HepG2 (cell line): ENCODE measurements at regions not wholly inside any gene's neighbourhood (a gene's known extent, or its start where the extent isn't known, plus 50 kb on each side); places are given as distances from the start of the nearest gene placed in this dataset.

Source experiments
- ADNP ChIP-seq: sonication (generic); formaldehyde crosslinking; IDR thresholded peaks from 2 replicates; pipeline ENCODE4 v1.4.0; 2020; ENCODE audit warnings: missing genetic modification reagents
- ATAD3A ChIP-seq: sonication (generic); formaldehyde crosslinking; IDR thresholded peaks from 2 replicates; pipeline ENCODE4 v1.4.0; 2020; ENCODE audit warnings: missing genetic modification reagents
- ATF7-NPFF ChIP-seq: sonication (generic); formaldehyde crosslinking; IDR thresholded peaks from 2 replicates; pipeline ENCODE4 v1.8.1; 2023; ENCODE audit warnings: mild to moderate bottlenecking, low read depth, missing genetic modification reagents, moderate library complexity
- ATRX ChIP-seq: sonication (generic); formaldehyde crosslinking; IDR thresholded peaks from 2 replicates; pipeline ENCODE4 v1.4.0; 2020; ENCODE audit warnings: missing genetic modification reagents, borderline replicate concordance
- BRF2 ChIP-seq: sonication (generic); formaldehyde crosslinking; IDR thresholded peaks from 2 replicates; pipeline ENCODE4 v1.8.1; 2022; ENCODE audit warnings: mild to moderate bottlenecking, missing genetic modification reagents
- CAMTA2 ChIP-seq: sonication (generic); formaldehyde crosslinking; IDR thresholded peaks from 2 replicates; pipeline ENCODE4 v1.4.0; 2020; ENCODE audit warnings: mild to moderate bottlenecking, missing genetic modification reagents, borderline replicate concordance
- CEBPG ChIP-seq: IDR thresholded peaks from 2 replicates; pipeline ENCODE4 v1.6.1; 2016
- CENPX ChIP-seq: sonication (generic); formaldehyde crosslinking; IDR thresholded peaks from 2 replicates; pipeline ENCODE4 v1.9.0; 2021; ENCODE audit warnings: mild to moderate bottlenecking, missing genetic modification reagents, moderate library complexity
- CREM ChIP-seq, 2 experiments: sonication (generic) in 1 of 2; formaldehyde crosslinking in 1 of 2; IDR thresholded peaks; 2 replicates each; pipeline versions ENCODE4 v1.4.0 to v1.6.1; 2016 to 2020; ENCODE audit warnings: antibody characterized with exemption in 1 of 2, mild to moderate bottlenecking in 1 of 2, missing genetic modification reagents in 1 of 2
- FOXA1 ChIP-seq, 2 experiments: fragments of 450-650 bp in 1 of 2; sonication (generic) in 1 of 2; formaldehyde crosslinking in 1 of 2; IDR thresholded peaks; 2 replicates each; pipeline versions ENCODE4 v1.4.0 to v1.6.1; 2016 to 2020; ENCODE audit warnings: missing genetic modification reagents in 1 of 2
- HNRNPL ChIP-seq: fragments of 200-400 bp; formaldehyde crosslinking; IDR thresholded peaks from 2 replicates; pipeline ENCODE4 v1.6.1; 2017; ENCODE audit warnings: mild to moderate bottlenecking, low read depth, low read length
- IRX3 ChIP-seq: sonication (generic); formaldehyde crosslinking; IDR thresholded peaks from 2 replicates; pipeline ENCODE4 v1.8.1; 2023; ENCODE audit warnings: mild to moderate bottlenecking, low read depth, missing genetic modification reagents, borderline replicate concordance
- KAT7 ChIP-seq: IDR thresholded peaks from 2 replicates; pipeline ENCODE4 v1.6.1; 2018; ENCODE audit warnings: borderline replicate concordance, missing compliant biosample characterization
- MEIS2 ChIP-seq: sonication (generic); formaldehyde crosslinking; IDR thresholded peaks from 2 replicates; pipeline ENCODE4 v1.9.0; 2021; ENCODE audit warnings: mild to moderate bottlenecking, missing genetic modification reagents
- MIER2 ChIP-seq: IDR thresholded peaks from 2 replicates; pipeline ENCODE4 v1.6.1; 2016; ENCODE audit warnings: missing biosample characterization, missing genetic modification reagents
- MTF1 ChIP-seq: sonication (generic); formaldehyde crosslinking; IDR thresholded peaks from 2 replicates; pipeline ENCODE4 v1.5.0; 2020; ENCODE audit warnings: missing genetic modification reagents
- MYC ChIP-seq: sonication (generic); formaldehyde crosslinking; IDR thresholded peaks from 2 replicates; pipeline ENCODE4 v1.9.0; 2021; ENCODE audit warnings: missing genetic modification reagents, borderline replicate concordance
- NR2F2 ChIP-seq: IDR thresholded peaks from 2 replicates; pipeline ENCODE4 v1.6.1; 2012; ENCODE audit warnings: low read depth, inconsistent platforms, borderline replicate concordance
- PAX8 ChIP-seq: sonication (generic); formaldehyde crosslinking; IDR thresholded peaks from 2 replicates; pipeline ENCODE4 v1.8.0; 2022; ENCODE audit warnings: mild to moderate bottlenecking, missing genetic modification reagents, borderline replicate concordance
- PLRG1 ChIP-seq: fragments of 450-650 bp; conservative IDR thresholded peaks from 2 replicates; pipeline ENCODE4 v1.6.1; 2016
- RBFOX2 ChIP-seq: fragments of 200-400 bp; formaldehyde crosslinking; IDR thresholded peaks from 2 replicates; pipeline ENCODE4 v1.6.1; 2017; ENCODE audit warnings: low read depth, mild to moderate bottlenecking, low read length
- RBM39 ChIP-seq: fragments of 200-400 bp; formaldehyde crosslinking; IDR thresholded peaks from one replicate; pipeline ENCODE4 v1.6.1; 2018; ENCODE audit warnings: antibody characterized with exemption, mild to moderate bottlenecking, low read depth, low read length; ENCODE audit not compliant: poor library complexity, severe bottlenecking
- SMC3 ChIP-seq: IDR thresholded peaks from 2 replicates; pipeline ENCODE4 v1.6.1; 2011; ENCODE audit warnings: low read length, improper control_type of control experiment
- TOE1 ChIP-seq: sonication (generic); formaldehyde crosslinking; IDR thresholded peaks from 2 replicates; pipeline ENCODE4 v1.4.0; 2020; ENCODE audit warnings: mild to moderate bottlenecking, missing genetic modification reagents
- YEATS2 ChIP-seq: sonication (generic); formaldehyde crosslinking; IDR thresholded peaks from 2 replicates; pipeline ENCODE4 v1.4.0; 2020; ENCODE audit warnings: missing genetic modification reagents, borderline replicate concordance
- ZBTB34 ChIP-seq: sonication (generic); formaldehyde crosslinking; IDR thresholded peaks from 2 replicates; pipeline ENCODE4 v1.8.0; 2022; ENCODE audit warnings: mild to moderate bottlenecking, missing genetic modification reagents
- ZBTB4 ChIP-seq: sonication (generic); formaldehyde crosslinking; IDR thresholded peaks from 2 replicates; pipeline ENCODE4 v1.4.0; 2020; ENCODE audit warnings: missing genetic modification reagents, mild to moderate bottlenecking, borderline replicate concordance
- ZKSCAN8 ChIP-seq: IDR thresholded peaks from 2 replicates; pipeline ENCODE4 v1.6.1; 2016; ENCODE audit warnings: borderline replicate concordance, missing genetic modification reagents, missing compliant biosample characterization
- ZNF567 ChIP-seq: sonication (generic); formaldehyde crosslinking; IDR thresholded peaks from 2 replicates; pipeline ENCODE4 v1.8.1; 2023; ENCODE audit warnings: mild to moderate bottlenecking, missing genetic modification reagents, borderline replicate concordance

GRCh38 chr2:74762789-74763188, 71.1 kb upstream of the HK2 start (continued):
- no peak for TF ChIP-seq PAX8 (CRISPR knock-in tag)
- no peak for TF ChIP-seq RBM39
- TF ChIP-seq NR2F2 = no peak
- TF ChIP-seq ATAD3A (CRISPR knock-in tag) = no peak
- no peak for TF ChIP-seq IRX3
- TF ChIP-seq CAMTA2 (CRISPR knock-in tag) = no peak
- no peak for TF ChIP-seq HNRNPL
- no peak for TF ChIP-seq ATF7-NPFF (CRISPR knock-in tag)
- no peak for TF ChIP-seq ADNP (CRISPR knock-in tag)
- no peak for TF ChIP-seq KAT7 (CRISPR knock-in tag)
- TF ChIP-seq MTF1 (CRISPR knock-in tag) = no peak
- TF ChIP-seq TOE1 (CRISPR knock-in tag) = no peak
- no peak for TF ChIP-seq MEIS2 (CRISPR knock-in tag)
- no peak for TF ChIP-seq PLRG1
- no peak for TF ChIP-seq CREM (IDR thresholded peaks at IDR 0.05)
- no peak for TF ChIP-seq CREM (CRISPR knock-in tag; IDR thresholded peaks at IDR 0.05)
- TF ChIP-seq ZBTB34 (CRISPR knock-in tag) = no peak
- no peak for TF ChIP-seq ZBTB4
- no peak for TF ChIP-seq RBFOX2
- no peak for TF ChIP-seq CENPX (CRISPR knock-in tag)
- no peak for TF ChIP-seq BRF2 (CRISPR knock-in tag)
- TF ChIP-seq FOXA1 (IDR thresholded peaks at IDR 0.05) = no peak
- TF ChIP-seq FOXA1 (CRISPR knock-in tag; IDR thresholded peaks at IDR 0.05) = no peak
- no peak for TF ChIP-seq ZNF567 (CRISPR knock-in tag)
- TF ChIP-seq CEBPG = no peak
- TF ChIP-seq MIER2 = no peak
- no peak for TF ChIP-seq ATRX (CRISPR knock-in tag)
- no peak for TF ChIP-seq ZKSCAN8 (CRISPR knock-in tag)
- TF ChIP-seq MYC (CRISPR knock-in tag) = no peak
- TF ChIP-seq YEATS2 = no peak
- peak; percentile 91 for TF ChIP-seq SMC3
